HG02623 (cell line): ENCODE measurements at regions not wholly inside any gene's neighbourhood (a gene's known extent, or its start where the extent isn't known, plus 50 kb on each side); places are given as distances from the start of the nearest gene placed in this dataset.

Source experiments
- ATAC-seq: cut with Tn5 transposase; IDR thresholded peaks from one replicate; pipeline ENCODE4 v1.9.1; 2021; ENCODE audit warnings: moderate library complexity; ENCODE audit not compliant: unreplicated experiment

GRCh38 chr17:36661047-36661666, 59.8 kb downstream of the MRM1 start:
- no peak for ATAC-seq

GRCh38 chr17:36661688-36662087, 60.3 kb downstream of the MRM1 start:
- ATAC-seq = no peak

DNA sequence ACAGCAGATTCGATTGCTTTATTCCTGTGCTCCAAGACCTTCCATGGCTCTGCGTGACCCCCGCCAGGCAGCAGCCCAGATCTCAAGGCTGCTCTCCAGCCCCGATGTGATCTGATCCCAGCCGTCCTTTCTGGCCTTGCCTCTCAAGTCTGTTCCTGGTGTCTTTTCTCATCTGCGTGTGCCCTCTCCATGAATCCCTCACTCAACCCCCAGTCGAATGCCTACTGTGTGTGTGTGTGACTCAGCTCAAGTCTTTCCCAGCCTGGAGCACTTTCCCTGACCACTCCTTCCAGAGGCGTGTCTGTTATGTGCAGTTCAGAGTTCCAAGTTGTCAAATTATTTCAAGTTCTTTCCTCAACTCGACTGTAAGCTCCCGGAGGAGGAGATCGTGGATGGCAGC, 64.0 kb downstream of the MRM1 start:
- no peak for ATAC-seq

DNA sequence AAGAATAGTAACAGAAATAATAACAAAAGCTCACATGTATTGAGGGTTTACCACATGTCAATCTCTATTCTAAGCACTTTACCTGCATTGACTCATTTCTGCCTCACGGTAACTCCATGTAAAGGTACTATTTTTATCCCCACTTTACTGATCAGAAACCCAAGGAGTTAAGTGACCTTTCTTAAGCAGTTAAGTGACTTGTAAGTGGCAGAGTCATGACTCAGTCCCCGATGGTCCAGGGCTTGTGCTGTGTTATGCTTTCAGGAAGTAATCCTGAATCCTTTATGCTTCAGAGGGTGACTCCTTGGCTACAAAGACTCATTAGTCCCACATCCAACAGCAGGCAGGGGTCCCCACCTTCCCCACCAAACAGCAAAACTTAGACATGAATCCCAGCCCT, 66.5 kb downstream of the MRM1 start:
- no peak for ATAC-seq

GRCh38 chr17:36668824-36669223, 67.4 kb downstream of the MRM1 start:
- ATAC-seq = no peak

GRCh38 chr17:36671144-36671543, 69.8 kb downstream of the MRM1 start:
- no peak for ATAC-seq

DNA sequence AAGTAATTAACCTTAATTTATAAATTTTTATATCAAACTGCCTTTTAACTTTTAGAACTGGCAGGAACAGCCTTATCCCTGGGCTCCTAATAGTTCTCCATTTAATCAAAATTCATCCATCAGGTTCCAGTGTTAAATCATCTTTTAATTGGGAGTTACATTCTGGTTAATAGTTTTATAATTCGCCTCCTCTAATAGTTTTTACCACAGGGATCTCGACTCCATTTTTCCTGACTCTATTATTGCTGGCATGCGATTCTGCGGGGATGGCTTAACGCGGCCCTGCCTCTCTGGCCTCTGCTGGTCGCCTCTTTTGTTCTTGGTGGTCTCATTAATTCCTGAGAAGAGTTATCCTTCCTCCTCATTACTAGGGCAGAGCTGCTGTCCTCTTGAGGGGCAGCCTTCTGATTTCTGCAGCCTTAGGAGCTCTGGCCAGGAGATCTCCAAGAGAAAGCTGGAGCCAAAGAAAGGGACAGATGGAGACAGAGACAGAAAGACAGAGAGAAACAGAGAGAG, 71.1 kb downstream of the MRM1 start:
- ATAC-seq = no peak

GRCh38 chr17:36673068-36673467, 71.7 kb downstream of the MRM1 start:
- no peak for ATAC-seq

DNA sequence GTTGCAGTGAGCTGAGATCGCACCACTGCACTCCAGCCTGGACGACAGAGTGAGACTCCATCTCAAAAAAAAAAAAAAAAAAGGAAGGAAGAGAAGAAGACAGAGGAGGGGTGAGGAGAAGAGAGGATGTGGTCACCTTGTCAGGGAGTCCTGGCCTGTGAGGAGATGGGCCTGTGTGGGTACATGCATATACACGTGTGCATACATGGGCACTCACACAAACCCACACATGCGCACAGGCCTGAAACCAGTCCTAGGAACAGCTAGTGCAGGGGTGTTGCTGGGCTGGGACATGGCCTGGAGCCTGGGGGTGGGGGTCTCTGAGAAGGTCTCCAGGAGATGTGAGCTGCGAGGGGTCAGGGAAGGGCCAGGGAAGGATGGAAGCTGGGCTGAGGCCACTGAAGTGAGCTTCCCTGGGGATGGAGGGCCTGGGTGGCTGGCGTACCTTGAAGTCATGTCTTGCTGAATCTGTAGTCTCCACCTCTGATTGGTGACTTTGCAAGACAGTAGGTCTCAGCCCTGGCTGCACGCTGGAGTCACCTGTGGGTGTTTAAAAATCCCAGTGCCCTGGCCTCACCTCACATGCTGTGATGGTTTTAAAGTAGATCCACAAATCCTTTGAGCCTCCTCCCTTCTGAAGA, 72.4 kb downstream of the MRM1 start:
- no peak for ATAC-seq

- no peak for ATAC-seq
Observed at GRCh38 chr17:36674278-36674650, 72.9 kb downstream of the MRM1 start.

DNA sequence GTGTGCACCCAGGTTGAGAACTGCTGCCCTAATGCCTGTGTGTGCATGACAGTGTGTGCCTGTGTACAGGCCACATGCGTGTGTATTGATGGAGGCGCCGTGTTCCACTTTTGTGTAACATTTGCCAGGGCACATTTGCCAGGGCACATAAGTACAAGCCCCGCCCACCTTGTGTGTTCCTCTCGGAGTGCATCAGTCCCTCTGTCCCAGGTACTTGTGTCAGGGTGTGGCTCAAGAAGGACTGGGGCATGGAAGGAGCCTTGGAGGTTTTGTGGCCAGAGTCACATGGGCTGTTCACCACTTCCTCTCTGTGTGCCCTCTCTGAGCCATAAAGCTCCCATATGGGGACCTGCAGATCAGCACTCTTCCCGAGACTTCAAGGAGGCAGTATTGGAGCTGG, 73.9 kb downstream of the MRM1 start:
- no peak for ATAC-seq

DNA sequence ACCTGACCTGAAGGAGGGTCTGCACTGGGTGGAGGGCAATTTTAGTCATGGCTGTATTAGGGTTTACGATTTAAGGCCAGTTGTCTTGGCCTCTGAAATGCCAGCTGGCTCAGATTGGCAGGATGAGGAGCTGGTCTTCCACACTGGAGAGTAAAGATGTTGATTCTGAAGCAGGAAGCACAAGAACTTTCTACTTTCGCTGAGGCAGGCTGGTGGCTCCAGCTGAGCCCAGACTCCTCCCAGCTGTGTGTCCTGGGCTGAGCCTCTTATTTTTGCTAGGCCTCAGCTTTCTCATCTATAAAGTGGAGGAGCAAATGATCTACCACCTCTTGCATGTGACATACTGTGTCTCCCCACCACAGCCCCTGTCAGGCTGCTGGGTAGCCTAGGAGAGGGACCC, 74.4 kb downstream of the MRM1 start:
- no peak for ATAC-seq

DNA sequence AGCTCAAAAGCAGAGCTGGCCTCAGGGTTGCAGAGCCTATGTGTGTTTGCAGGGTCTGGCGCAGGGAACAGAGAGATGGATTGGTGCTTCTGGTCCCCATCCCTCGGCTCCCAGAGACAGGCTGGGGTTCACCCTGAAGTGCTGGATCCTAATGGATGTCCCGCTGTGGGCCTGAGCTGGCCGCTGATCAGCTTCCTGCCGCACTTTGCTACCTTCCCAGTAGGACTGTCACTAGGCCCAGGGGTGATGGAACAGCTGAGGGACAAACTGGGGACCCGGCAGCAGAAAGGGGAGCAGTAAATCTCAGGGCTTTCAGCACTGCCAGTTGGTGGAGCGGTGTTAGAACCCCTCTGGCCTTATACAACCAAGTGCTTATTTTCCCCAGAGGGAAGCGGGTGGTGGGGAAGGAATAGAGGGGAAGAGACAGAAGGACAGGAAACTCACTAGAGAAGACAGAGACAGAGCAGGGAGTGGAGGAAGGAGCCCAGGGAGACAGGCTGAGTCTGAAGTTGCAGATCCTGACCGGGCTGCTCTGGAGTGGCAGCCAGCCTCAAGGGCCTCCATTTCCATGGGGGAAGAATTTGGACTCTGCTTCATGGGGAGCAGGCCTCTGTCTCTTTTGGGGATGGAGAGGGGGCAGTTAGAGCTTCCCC, 78.6 kb downstream of the MRM1 start:
- ATAC-seq = no peak

- no peak for ATAC-seq
Observed at GRCh38 chr17:36680701-36681202, 79.4 kb downstream of the MRM1 start.

DNA sequence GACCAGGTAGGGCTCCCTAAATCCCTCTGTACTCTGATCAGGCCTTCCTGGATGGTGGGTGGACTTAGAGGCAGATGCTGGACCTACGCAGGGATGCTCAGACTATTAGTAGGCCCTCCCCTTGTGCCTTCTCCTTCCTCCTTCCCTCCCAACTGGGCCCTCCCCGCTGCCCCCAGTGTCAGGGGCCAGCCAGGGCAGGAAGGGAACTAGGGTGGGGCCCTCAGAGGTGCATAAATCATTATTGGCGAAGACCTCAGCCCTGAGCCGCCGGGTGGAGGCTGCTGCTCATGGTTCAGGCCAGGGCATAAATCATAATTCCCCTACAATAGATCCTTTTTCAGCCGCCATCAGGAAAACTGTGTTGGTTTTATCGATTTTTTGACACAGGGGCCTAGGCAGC, 81.4 kb downstream of the MRM1 start:
- ATAC-seq = no peak

DNA sequence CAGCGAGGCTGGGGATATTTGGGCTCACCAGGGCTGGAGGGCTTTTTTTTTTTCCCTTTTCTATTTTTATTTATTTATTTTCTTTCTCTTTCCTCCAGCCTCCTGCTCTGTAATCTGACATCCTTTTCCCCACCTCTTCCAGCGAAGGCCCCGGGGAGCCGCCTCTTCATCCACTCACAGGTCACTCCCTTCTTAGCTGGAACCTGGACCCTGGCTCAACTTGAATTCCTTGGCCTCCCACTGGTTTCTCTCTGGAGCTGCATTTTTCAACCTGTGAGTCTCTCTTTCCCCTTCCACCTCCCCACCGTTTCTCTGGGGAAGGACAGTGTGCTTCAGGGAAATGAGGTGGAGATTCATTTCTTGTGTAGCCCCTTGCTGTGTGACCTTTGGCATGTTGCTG, 82.0 kb downstream of the MRM1 start:
- ATAC-seq = no peak

GRCh38 chr17:36684134-36684533, 82.8 kb downstream of the MRM1 start:
- no peak for ATAC-seq

DNA sequence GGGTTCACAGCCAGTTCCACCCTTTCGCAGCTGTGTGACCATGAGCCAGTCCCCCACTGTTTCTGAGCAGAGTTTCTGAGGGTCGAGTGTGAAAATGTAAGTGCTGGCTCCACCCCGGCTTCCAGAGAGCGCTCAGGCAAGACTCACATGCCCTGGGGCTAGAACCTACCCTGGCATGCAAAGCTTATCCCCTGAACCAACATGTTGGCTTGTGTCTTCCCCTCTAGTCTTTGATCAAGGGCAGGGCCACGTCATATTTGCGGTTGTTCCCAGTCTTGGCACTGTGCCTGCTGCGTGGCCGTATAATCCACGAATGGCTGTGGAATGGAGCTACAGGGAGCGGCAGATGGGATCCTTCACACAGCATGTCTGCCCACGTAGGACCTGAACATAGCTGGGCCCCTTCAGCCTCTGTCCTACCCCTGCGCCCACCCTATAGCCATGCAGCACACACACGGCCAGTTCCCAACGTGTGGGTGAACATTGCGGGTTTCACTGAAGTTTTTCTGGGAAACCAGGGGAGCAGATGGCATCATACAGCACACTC, 84.8 kb downstream of the MRM1 start:
- ATAC-seq = no peak

- no peak for ATAC-seq
Observed at GRCh38 chr17:36687736-36688135, 86.4 kb downstream of the MRM1 start.

DNA sequence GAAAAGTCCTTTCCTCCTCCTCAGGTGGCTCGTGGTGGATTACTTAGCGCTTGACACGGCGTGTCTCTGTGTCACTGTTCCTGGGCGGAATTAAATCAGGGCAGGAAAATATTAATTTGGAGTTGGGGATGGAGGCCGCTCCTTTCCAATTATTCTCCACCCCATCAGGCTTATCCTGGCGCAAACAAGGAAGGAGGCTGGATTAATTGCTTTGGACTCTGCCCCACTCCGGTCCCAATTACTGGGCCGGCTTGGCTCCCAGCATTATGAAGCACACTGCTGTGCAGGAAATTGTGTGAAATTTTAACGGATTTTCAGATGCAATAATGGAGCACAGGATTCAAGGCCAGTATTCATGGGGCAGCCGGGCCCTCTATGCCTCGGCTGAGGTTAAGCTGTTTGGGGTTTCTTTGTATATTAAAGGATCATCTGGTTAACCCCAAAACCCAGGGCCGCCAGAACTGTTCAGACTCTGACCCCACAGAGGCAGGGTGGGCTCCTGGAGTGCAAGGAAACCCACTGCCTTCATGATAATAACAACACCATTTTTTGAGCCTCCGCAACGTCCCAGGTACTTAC, 87.8 kb downstream of the MRM1 start:
- no peak for ATAC-seq

DNA sequence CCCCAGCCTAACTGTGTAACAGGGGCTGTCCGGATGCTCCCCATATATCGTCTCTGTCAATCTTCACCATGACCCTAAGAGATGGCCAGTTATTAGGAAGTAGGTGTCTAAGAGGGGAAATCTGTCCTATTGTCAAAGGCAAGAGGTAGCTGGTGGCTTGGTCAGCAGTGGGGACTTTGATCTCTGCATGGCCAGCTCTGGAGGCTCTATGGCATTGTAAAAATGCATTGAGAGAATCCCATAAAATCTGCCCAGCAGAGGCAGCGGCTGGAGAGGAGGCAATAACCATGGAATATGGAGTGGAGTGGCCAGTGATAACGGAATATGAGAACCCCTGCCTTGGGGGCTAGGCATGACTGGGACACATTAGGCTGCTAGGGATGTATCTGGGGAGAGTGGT, 88.8 kb downstream of the MRM1 start:
- no peak for ATAC-seq

DNA sequence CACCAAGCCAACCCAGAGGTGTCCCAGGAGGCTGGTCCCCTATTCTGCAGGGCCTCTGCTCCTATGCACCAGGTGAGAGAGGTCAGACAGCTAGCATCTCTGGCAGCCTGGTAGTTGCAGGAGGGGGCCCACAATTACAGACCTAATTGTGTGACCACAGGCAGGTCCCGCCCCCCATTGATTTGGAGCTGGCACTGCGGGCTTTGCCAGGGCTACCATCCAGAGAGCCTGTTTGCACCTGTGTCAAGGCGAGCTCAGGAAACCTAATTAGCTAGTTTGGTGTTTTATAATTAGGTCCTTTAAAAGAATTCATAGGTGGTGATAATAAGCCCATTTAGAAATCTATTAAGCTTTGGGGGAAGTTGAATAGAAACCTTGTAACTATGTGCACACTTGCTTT, 90.2 kb downstream of the MRM1 start:
- ATAC-seq = no peak
